HS-5 (cell line): ENCODE measurements at regions not wholly inside any gene's neighbourhood (a gene's known extent, or its start where the extent isn't known, plus 50 kb on each side); places are given as distances from the start of the nearest gene placed in this dataset.
A peak's percentile ranks its signal among the peaks of the same experiment; 100 is the strongest.

Experiments used
- DNase-seq: peaks from one replicate; pipeline ENCODE4 v3.0.0-alpha.2; 2012; ENCODE audit warnings: low read depth

- no peak for DNase-seq
Observed at GRCh38 chr11:98862169-98862568, 158.6 kb upstream of the CNTN5 start.

- DNase-seq: no peak
Observed at GRCh38 chr11:98871690-98872089, 149.1 kb upstream of the CNTN5 start.

- DNase-seq: no peak
Observed at GRCh38 chr11:98874050-98874449, 146.7 kb upstream of the CNTN5 start.

GRCh38 chr11:98895936-98896335, 124.8 kb upstream of the CNTN5 start:
- DNase-seq: no peak

GRCh38 chr11:98940913-98941312, 79.8 kb upstream of the CNTN5 start:
- DNase-seq: no peak

GRCh38 chr11:98944461-98944860, 76.3 kb upstream of the CNTN5 start:
- peak; percentile 8 for DNase-seq

GRCh38 chr11:98952107-98952506, 68.6 kb upstream of the CNTN5 start:
- no peak for DNase-seq

GRCh38 chr11:98955551-98955950, 65.2 kb upstream of the CNTN5 start:
- DNase-seq: no peak

- no peak for DNase-seq
Observed at GRCh38 chr11:98964146-98964545, 56.6 kb upstream of the CNTN5 start.

GRCh38 chr11:98965358-98965757, 55.4 kb upstream of the CNTN5 start:
- no peak for DNase-seq

GRCh38 chr11:98965775-98966174, 55.0 kb upstream of the CNTN5 start:
- DNase-seq: no peak

- no peak for DNase-seq
Observed at GRCh38 chr11:98967005-98967404, 53.7 kb upstream of the CNTN5 start.
